Adrenal gland (tissue), 5 donors: ENCODE measurements at regions not wholly inside any gene's neighbourhood (a gene's known extent, or its start where the extent isn't known, plus 50 kb on each side); places are given as distances from the start of the nearest gene placed in this dataset.

Experiments used
- POLR2A ChIP-seq, 2 donors: fragments of 450-650 bp; IDR thresholded peaks; one replicate each; pipeline ENCODE4 v1.6.1; 2017; ENCODE audit warnings: antibody characterized with exemption in 2 of 2, mild to moderate bottlenecking in 2 of 2, moderate library complexity in 1 of 2
- TF ChIP-seq, protein P1 (sequence below), 6 experiments: fragments of 450-650 bp in 4 of 6; fragments of 200-600 bp in 2 of 6; sonication (generic) in 1 of 6; IDR thresholded peaks; 1 replicate in 5 of 6; 2 replicates in 1 of 6; pipeline versions ENCODE4 v1.5.1 to v1.8.0; 2016 to 2021; ENCODE audit warnings: antibody characterized with exemption in 6 of 6, mild to moderate bottlenecking in 2 of 6, moderate library complexity in 1 of 6
- donor health status: DM: no; HTN: no; CAD: no.

DNA sequence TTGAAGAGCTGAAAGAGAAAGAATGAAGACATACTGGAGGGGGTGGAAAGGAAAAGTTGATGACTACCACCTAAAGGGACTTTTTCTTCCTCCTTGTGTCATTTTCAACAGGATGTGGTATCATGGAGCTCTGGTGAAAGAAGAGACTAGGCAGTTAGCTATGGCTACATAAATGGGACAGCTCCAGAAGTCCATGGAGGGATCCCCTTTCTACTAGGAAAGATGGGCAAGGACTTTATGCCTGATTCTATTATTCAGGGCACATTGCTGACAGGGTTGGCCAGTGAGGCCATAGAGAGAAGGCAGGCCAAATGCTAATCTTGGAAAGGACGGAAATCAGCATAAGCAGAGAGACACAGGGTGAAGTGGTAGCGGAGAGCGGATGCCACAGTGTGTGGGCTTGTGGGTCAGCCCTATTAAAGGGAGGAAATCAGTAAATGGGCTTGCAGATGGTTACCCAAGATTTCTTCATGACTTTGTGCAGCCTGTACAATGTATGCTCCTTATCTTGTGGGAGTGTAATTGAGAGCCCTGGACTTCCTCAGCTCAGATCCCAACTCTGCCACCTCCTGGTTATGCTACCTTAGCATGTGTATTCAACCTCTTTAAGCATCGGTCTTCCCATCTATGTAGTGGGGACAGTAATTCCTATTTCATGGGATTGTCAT is 77.4 kb upstream of the TMEM170B start:
- TF ChIP-seq, protein P1, sequence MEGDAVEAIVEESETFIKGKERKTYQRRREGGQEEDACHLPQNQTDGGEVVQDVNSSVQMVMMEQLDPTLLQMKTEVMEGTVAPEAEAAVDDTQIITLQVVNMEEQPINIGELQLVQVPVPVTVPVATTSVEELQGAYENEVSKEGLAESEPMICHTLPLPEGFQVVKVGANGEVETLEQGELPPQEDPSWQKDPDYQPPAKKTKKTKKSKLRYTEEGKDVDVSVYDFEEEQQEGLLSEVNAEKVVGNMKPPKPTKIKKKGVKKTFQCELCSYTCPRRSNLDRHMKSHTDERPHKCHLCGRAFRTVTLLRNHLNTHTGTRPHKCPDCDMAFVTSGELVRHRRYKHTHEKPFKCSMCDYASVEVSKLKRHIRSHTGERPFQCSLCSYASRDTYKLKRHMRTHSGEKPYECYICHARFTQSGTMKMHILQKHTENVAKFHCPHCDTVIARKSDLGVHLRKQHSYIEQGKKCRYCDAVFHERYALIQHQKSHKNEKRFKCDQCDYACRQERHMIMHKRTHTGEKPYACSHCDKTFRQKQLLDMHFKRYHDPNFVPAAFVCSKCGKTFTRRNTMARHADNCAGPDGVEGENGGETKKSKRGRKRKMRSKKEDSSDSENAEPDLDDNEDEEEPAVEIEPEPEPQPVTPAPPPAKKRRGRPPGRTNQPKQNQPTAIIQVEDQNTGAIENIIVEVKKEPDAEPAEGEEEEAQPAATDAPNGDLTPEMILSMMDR (IDR thresholded peaks at IDR 0.05): no peak
- no peak for TF ChIP-seq POLR2A (IDR thresholded peaks at IDR 0.05)
